RWPE2 (cell line): ENCODE measurements at regions not wholly inside any gene's neighbourhood (a gene's known extent, or its start where the extent isn't known, plus 50 kb on each side); places are given as distances from the start of the nearest gene placed in this dataset.

Experiments
- ATAC-seq: fragments of 200-7000 bp; cut with Tn5 transposase; 3 replicates; pipeline ENCODE4 v1.9.1; 2021; ENCODE audit warnings: low read depth
- DNase-seq: peaks from one replicate; pipeline ENCODE4 v3.0.0-alpha.2; 2020; ENCODE audit warnings: low spot score
- H3K27ac ChIP-seq: fragments of 450-650 bp; 2 replicates; pipeline ENCODE4 v1.5.1; 2017; ENCODE audit warnings: mild to moderate bottlenecking; ENCODE audit not compliant: poor library complexity, severe bottlenecking
- H3K27me3 ChIP-seq: fragments of 250-450 bp; sonication (Bioruptor Pico); 2 replicates; pipeline ENCODE4 v1.5.1; 2021; ENCODE audit warnings: mild to moderate bottlenecking, moderate library complexity; ENCODE audit not compliant: insufficient read depth, poor library complexity, severe bottlenecking
- H3K36me3 ChIP-seq: fragments of 250-450 bp; sonication (Bioruptor Pico); 2 replicates; pipeline ENCODE4 v1.5.1; 2020; ENCODE audit warnings: low read depth, mild to moderate bottlenecking, moderate library complexity
- H3K4me1 ChIP-seq: fragments of 250-450 bp; sonication (Bioruptor Pico); 2 replicates; pipeline ENCODE4 v1.5.1; 2021; ENCODE audit warnings: mild to moderate bottlenecking, moderate library complexity; ENCODE audit not compliant: insufficient read depth, poor library complexity, severe bottlenecking
- H3K4me3 ChIP-seq: fragments of 250-450 bp; sonication (Bioruptor Pico); 2 replicates; pipeline ENCODE4 v1.5.1; 2021; ENCODE audit warnings: mild to moderate bottlenecking, moderate library complexity; ENCODE audit not compliant: severe bottlenecking
- H3K9me3 ChIP-seq: fragments of 250-450 bp; sonication (Bioruptor Pico); 2 replicates; pipeline ENCODE4 v1.5.1; 2021; ENCODE audit warnings: mild to moderate bottlenecking, moderate library complexity; ENCODE audit not compliant: severe bottlenecking
- CTCF ChIP-seq: fragments of 450-650 bp; IDR thresholded peaks from one replicate; pipeline ENCODE4 v1.5.1; 2017; ENCODE audit warnings: mild to moderate bottlenecking, moderate library complexity; ENCODE audit not compliant: poor library complexity, severe bottlenecking

- Histone ChIP-seq H3K36me3 (no peaks in the 10 kb centered on the region), H3K4me3 (no peak overlapping the region), H3K9me3 (no peaks in the 10 kb centered on the region), H3K27me3 (no peaks in the 10 kb centered on the region), H3K27ac (peak overlapping the region; percentile 72), H3K4me1 (peaks cover 37% of the 10 kb centered on the region)
- ATAC-seq: no peak
- no peak for TF ChIP-seq CTCF
- DNase-seq: no peak
These were observed 65.9 kb upstream of the ARHGAP5 start for GRCh38 chr14:32011225-32011624.

GRCh38 chr14:32012062-32012461 lies 65.0 kb upstream of the ARHGAP5 start:
- no peak for TF ChIP-seq CTCF
- Histone ChIP-seq H3K27ac (peak overlapping the region; percentile 72), H3K9me3 (no peaks in the 10 kb centered on the region), H3K27me3 (no peaks in the 10 kb centered on the region), H3K4me3 (no peak overlapping the region), H3K4me1 (peaks cover 29% of the 10 kb centered on the region), H3K36me3 (no peaks in the 10 kb centered on the region)
- DNase-seq (no peak), ATAC-seq (peak; percentile 54)

- no peak for DNase-seq
- Histone ChIP-seq H3K36me3 (no peaks in the 10 kb centered on the region), H3K27me3 (no peaks in the 10 kb centered on the region), H3K27ac (peak overlapping the region; percentile 72), H3K4me1 (peaks cover 24% of the 10 kb centered on the region), H3K4me3 (no peak overlapping the region), H3K9me3 (no peaks in the 10 kb centered on the region)
- TF ChIP-seq CTCF: no peak
- no peak for ATAC-seq
These were observed 64.5 kb upstream of the ARHGAP5 start for GRCh38 chr14:32012571-32012970.

DNA sequence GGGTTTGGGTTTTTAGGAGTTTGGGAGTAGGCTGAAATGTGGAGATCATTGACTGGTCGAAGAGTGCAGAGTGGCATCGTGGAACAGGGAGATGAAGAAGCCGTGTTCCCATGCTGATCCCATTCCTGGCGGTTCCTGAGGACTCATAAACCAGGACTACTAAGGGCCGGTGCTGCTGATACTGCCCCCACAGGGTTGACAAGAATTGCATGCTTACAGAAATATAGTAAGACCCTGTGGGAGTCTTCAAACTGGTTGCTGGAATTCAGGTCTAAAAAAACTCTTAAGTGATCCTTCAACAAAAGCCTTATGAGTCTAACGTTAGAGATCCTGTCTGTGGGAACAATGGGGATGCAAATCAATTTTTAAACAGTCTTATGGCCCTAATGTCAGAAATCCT lies 64.0 kb upstream of the ARHGAP5 start:
- peaks cover 26% of the 10 kb centered on the region for H3K4me1 ChIP-seq
- DNase-seq (no peak), ATAC-seq (no peak)
- no peaks in the 10 kb centered on the region for H3K27me3 ChIP-seq
- H3K4me3 ChIP-seq: no peak overlapping the region
- H3K36me3 ChIP-seq: no peaks in the 10 kb centered on the region
- H3K27ac ChIP-seq: peak overlapping the region; percentile 72
- H3K9me3 ChIP-seq: no peaks in the 10 kb centered on the region
- no peak for TF ChIP-seq CTCF

- TF ChIP-seq CTCF: no peak
- ATAC-seq (no peak), DNase-seq (no peak)
- Histone ChIP-seq H3K4me3 (no peak overlapping the region), H3K36me3 (no peaks in the 10 kb centered on the region), H3K27me3 (no peaks in the 10 kb centered on the region), H3K4me1 (peaks cover 36% of the 10 kb centered on the region), H3K27ac (no peak overlapping the region), H3K9me3 (no peaks in the 10 kb centered on the region)
These were observed 63.0 kb upstream of the ARHGAP5 start for GRCh38 chr14:32014057-32014456.
